Sigmoid colon (tissue), 6 donors: ENCODE measurements at regions not wholly inside any gene's neighbourhood (a gene's known extent, or its start where the extent isn't known, plus 50 kb on each side); places are given as distances from the start of the nearest gene placed in this dataset.
"Not testable (repeated sequence)": the region's sequence is repeated elsewhere in the genome, so short reads cannot be mapped to it uniquely, and the experiment has no call there.

Source experiments
- DNase-seq: peaks from one replicate; pipeline ENCODE4 v3.0.0-alpha.2; 2019
- H3K27ac ChIP-seq, 4 donors: fragments of 200-600 bp; sonication (generic); one replicate each; pipeline ENCODE4 v1.5.1; 2016 to 2019; ENCODE audit warnings: mild to moderate bottlenecking in 1 of 4
- H3K27me3 ChIP-seq, 3 donors: fragments of 200-600 bp; sonication (generic); one replicate each; pipeline ENCODE4 v1.5.1; 2019; ENCODE audit warnings: mild to moderate bottlenecking in 1 of 3
- H3K36me3 ChIP-seq, 4 donors: fragments of 200-600 bp; sonication (generic); one replicate each; pipeline ENCODE4 v1.5.1; 2016 to 2019
- H3K4me1 ChIP-seq, 4 donors: fragments of 200-600 bp; sonication (generic); one replicate each; pipeline ENCODE4 v1.5.1; 2017 to 2019
- H3K4me3 ChIP-seq, 4 donors: fragments of 200-600 bp; sonication (generic); one replicate each; pipeline ENCODE4 v1.5.1; 2017 to 2019; ENCODE audit warnings: mild to moderate bottlenecking in 2 of 4, moderate library complexity in 1 of 4
- H3K9me3 ChIP-seq, 4 donors: fragments of 200-600 bp in 3 of 4; sonication (generic) in 3 of 4; one replicate each; pipeline versions ENCODE4 v1.5.1 to v1.6.1; 2013 to 2019
- CTCF ChIP-seq, 4 experiments: fragments of 450-650 bp in 3 of 4; fragments of 200-600 bp in 1 of 4; IDR thresholded peaks; one replicate each; pipeline ENCODE4 v1.5.1; 2016 to 2019; ENCODE audit warnings: antibody characterized with exemption in 4 of 4, mild to moderate bottlenecking in 3 of 4, moderate library complexity in 2 of 4
- EP300 ChIP-seq, 4 donors: sonication (generic); formaldehyde crosslinking; IDR thresholded peaks; one replicate each; pipeline ENCODE4 v1.6.1; 2017; ENCODE audit warnings: antibody characterized with exemption in 4 of 4
- POLR2A ChIP-seq, 2 donors: fragments of 450-650 bp; IDR thresholded peaks; one replicate each; pipeline ENCODE4 v1.6.1; 2016; ENCODE audit warnings: antibody characterized with exemption in 2 of 2, mild to moderate bottlenecking in 2 of 2, moderate library complexity in 2 of 2
- POLR2AphosphoS5 ChIP-seq, 4 donors: sonication (generic); formaldehyde crosslinking; IDR thresholded peaks; one replicate each; pipeline ENCODE4 v1.6.1; 2017; ENCODE audit warnings: antibody characterized with exemption in 4 of 4
- WGBS, 2 donors: extraction: QIAGEN DNeasy Blood & Tissue Kit; methylation state at CpG; one replicate each; pipeline ENCODE4 v1.1.7; 2013; 5-methylcytosine and 5-hydroxymethylcytosine counted together
- intact Hi-C: fragments of 100-400 bp; cut with DNase I; formaldehyde crosslinking; loops from one replicate; pipeline ENCODE4 v1.15.1; 2023
- donor health status: healthy with polysubstance abuse.
- donor health status: healthy.

GRCh38 chr5:155826611-155827507 lies 500.1 kb upstream of the SGCD start:
- Histone ChIP-seq H3K9me3 (no peaks in the 10 kb centered on the region), H3K36me3 (no peaks in the 10 kb centered on the region), H3K27me3 (no peaks in the 10 kb centered on the region), H3K4me3 (no peak overlapping the region), H3K27ac (no peak overlapping the region), H3K4me1 (no peaks in the 10 kb centered on the region)
- intact Hi-C loops: no loop called here
- WGBS, 2 donors: 89% methylated on average over 3 of the region's 3 CpGs
- TF ChIP-seq POLR2A (IDR thresholded peaks at IDR 0.05) (no peak), EP300 (IDR thresholded peaks at IDR 0.05) (no peak)
- DNase-seq: no peak

- WGBS, 2 donors: 83% methylated on average over 2 of the region's 2 CpGs
- H3K4me1 ChIP-seq, H3K27me3 ChIP-seq, DNase-seq, H3K9me3 ChIP-seq, H3K36me3 ChIP-seq, H3K27ac ChIP-seq, H3K4me3 ChIP-seq, intact Hi-C loops: not testable (repeated sequence)
These were observed 499.5 kb upstream of the SGCD start for GRCh38 chr5:155827508-155827815.

- H3K27ac ChIP-seq: no peak overlapping the region
- intact Hi-C loops: no loop called here
- TF ChIP-seq POLR2AphosphoS5 (IDR thresholded peaks at IDR 0.05): no peak
- TF ChIP-seq POLR2A (IDR thresholded peaks at IDR 0.05): no peak
- TF ChIP-seq EP300 (IDR thresholded peaks at IDR 0.05): no peak
- TF ChIP-seq CTCF (IDR thresholded peaks at IDR 0.05): no peak
- 78 to 79% methylated on average over 1 of the region's 1 CpG for WGBS, 2 donors
- no peak for DNase-seq
- H3K9me3 ChIP-seq: no peaks in the 10 kb centered on the region
- H3K4me1 ChIP-seq: no peaks in the 10 kb centered on the region
- no peaks in the 10 kb centered on the region for H3K36me3 ChIP-seq
- no peaks in the 10 kb centered on the region for H3K27me3 ChIP-seq
- H3K4me3 ChIP-seq: no peak overlapping the region
These were observed 499.0 kb upstream of the SGCD start for GRCh38 chr5:155827949-155828348.

- intact Hi-C loops: no loop called here
- H3K9me3 ChIP-seq: no peaks in the 10 kb centered on the region
These were observed 495.5 kb upstream of the SGCD start for GRCh38 chr5:155831491-155831890.

GRCh38 chr5:155833287-155833686 lies 493.7 kb upstream of the SGCD start:
- no peak for DNase-seq
- Histone ChIP-seq H3K36me3 (no peaks in the 10 kb centered on the region), H3K27ac (no peak overlapping the region), H3K27me3 (no peaks in the 10 kb centered on the region), H3K4me3 (no peak overlapping the region), H3K9me3 (no peaks in the 10 kb centered on the region), H3K4me1 (no peaks in the 10 kb centered on the region)
- TF ChIP-seq POLR2AphosphoS5 (IDR thresholded peaks at IDR 0.05): no peak
- TF ChIP-seq CTCF (IDR thresholded peaks at IDR 0.05): no peak
- TF ChIP-seq POLR2A (IDR thresholded peaks at IDR 0.05): no peak
- TF ChIP-seq EP300 (IDR thresholded peaks at IDR 0.05): no peak
- WGBS, 2 donors: 94 to 98% methylated on average over 1 of the region's 1 CpG
- intact Hi-C loops: no loop called here

More at GRCh38 chr5:155831491-155831890, 495.5 kb upstream of the SGCD start:
- no peak overlapping the region for H3K4me3 ChIP-seq
- no peaks in the 10 kb centered on the region for H3K4me1 ChIP-seq
- no peaks in the 10 kb centered on the region for H3K36me3 ChIP-seq
- 87% methylated on average over 4 of the region's 4 CpGs for WGBS, 2 donors
- TF ChIP-seq POLR2A (IDR thresholded peaks at IDR 0.05) (no peak), CTCF (IDR thresholded peaks at IDR 0.05) (no peak), EP300 (IDR thresholded peaks at IDR 0.05) (no peak), POLR2AphosphoS5 (IDR thresholded peaks at IDR 0.05) (no peak)
- H3K27ac ChIP-seq: no peak overlapping the region
- no peaks in the 10 kb centered on the region for H3K27me3 ChIP-seq
- DNase-seq: no peak
